Neural cell (in vitro differentiated cells): ENCODE measurements at regions not wholly inside any gene's neighbourhood (a gene's known extent, or its start where the extent isn't known, plus 50 kb on each side); places are given as distances from the start of the nearest gene placed in this dataset.

Experiments
- H2AFZ ChIP-seq: fragments of 200-600, 300-800 bp; sonication (generic), shearing (Covaris generic); 2 replicates; pipeline ENCODE4 v1.6.0; 2014; ENCODE audit warnings: low read depth, mild to moderate bottlenecking, antibody characterized with exemption, low read length, moderate library complexity
- H3F3A ChIP-seq: fragments of 200-600 bp; shearing (Covaris generic); 2 replicates; pipeline ENCODE4 v1.6.1; 2016; ENCODE audit warnings: mild to moderate bottlenecking, moderate library complexity, mixed read lengths, antibody characterized with exemption, low read length; ENCODE audit not compliant: insufficient read depth, poor library complexity, severe bottlenecking
- H3K27ac ChIP-seq: fragments of 200-600, 300-800 bp; sonication (generic), shearing (Covaris generic); 2 replicates; pipeline ENCODE4 v1.5.1; 2014; ENCODE audit warnings: mild to moderate bottlenecking, low read length, moderate library complexity
- H3K27me3 ChIP-seq: fragments of 300-800, 200-600 bp; sonication (generic), shearing (Covaris generic); 2 replicates; pipeline ENCODE4 v1.6.0; 2014; ENCODE audit warnings: mild to moderate bottlenecking, low read depth, low read length, moderate library complexity; ENCODE audit not compliant: insufficient read depth
- H3K36me3 ChIP-seq: fragments of 300-800, 200-600 bp; sonication (generic), shearing (Covaris generic); 2 replicates; pipeline ENCODE4 v1.5.1; 2014; ENCODE audit warnings: mild to moderate bottlenecking, antibody characterized with exemption, low read length, moderate library complexity; ENCODE audit not compliant: insufficient read depth
- H3K4me2 ChIP-seq: fragments of 300-800, 200-600 bp; sonication (generic), shearing (Covaris generic); 2 replicates; pipeline ENCODE4 v1.6.0; 2014; ENCODE audit warnings: mild to moderate bottlenecking, low read length
- H3K4me3 ChIP-seq: fragments of 300-800, 200-600 bp; sonication (generic), shearing (Covaris generic); 2 replicates; pipeline ENCODE4 v1.5.1; 2014; ENCODE audit warnings: mild to moderate bottlenecking, low read length, moderate library complexity
- H3K79me2 ChIP-seq: fragments of 200-600 bp; shearing (Covaris generic); replicated peaks from 2 replicates; pipeline ENCODE4 v1.6.0; 2014; ENCODE audit warnings: mild to moderate bottlenecking, low read length, moderate library complexity; ENCODE audit not compliant: insufficient read depth
- H3K9ac ChIP-seq: fragments of 300-800, 200-600 bp; sonication (generic), shearing (Covaris generic); 2 replicates; pipeline ENCODE4 v1.6.1; 2016; ENCODE audit warnings: mild to moderate bottlenecking, low read length, mixed read lengths
- H3K9me2 ChIP-seq: fragments of 200-600 bp; shearing (Covaris generic); 2 replicates; pipeline ENCODE4 v1.6.1; 2016; ENCODE audit warnings: mild to moderate bottlenecking, low read length, mixed read lengths; ENCODE audit not compliant: insufficient read depth
- H3K9me3 ChIP-seq: fragments of 200-600, 300-800 bp; sonication (generic), shearing (Covaris generic); 2 replicates; pipeline ENCODE4 v1.6.1; 2016; ENCODE audit warnings: mild to moderate bottlenecking, mixed run types, low read length, moderate library complexity, mixed read lengths
- H4K20me1 ChIP-seq: fragments of 200-600 bp; shearing (Covaris generic); 2 replicates; pipeline ENCODE4 v1.6.1; 2016; ENCODE audit warnings: mild to moderate bottlenecking, mixed run types; ENCODE audit not compliant: insufficient read depth
- CTCF ChIP-seq: fragments of 450-650 bp; IDR thresholded peaks from 2 replicates; pipeline ENCODE4 v1.5.1; 2014; ENCODE audit warnings: antibody characterized with exemption, mild to moderate bottlenecking, moderate library complexity; ENCODE audit not compliant: poor library complexity, severe bottlenecking
- EP300 ChIP-seq: fragments of 450-650 bp; conservative IDR thresholded peaks from 2 replicates; pipeline ENCODE4 v1.6.1; 2014; ENCODE audit warnings: antibody characterized with exemption, mild to moderate bottlenecking, moderate library complexity; ENCODE audit not compliant: poor library complexity, severe bottlenecking
- EZH2 ChIP-seq: fragments of 200-600, 300-800 bp; shearing (Covaris generic), sonication (generic); IDR thresholded peaks from 2 replicates; pipeline ENCODE4 v1.6.1; 2014; ENCODE audit warnings: antibody characterized with exemption, low read length, borderline replicate concordance, mild to moderate bottlenecking; ENCODE audit not compliant: insufficient read depth, poor library complexity, severe bottlenecking
- MXI1 ChIP-seq: fragments of 450-650 bp; conservative IDR thresholded peaks from 2 replicates; pipeline ENCODE4 v1.6.1; 2014; ENCODE audit warnings: antibody characterized with exemption, mild to moderate bottlenecking; ENCODE audit not compliant: poor library complexity, severe bottlenecking
- POLR2AphosphoS5 ChIP-seq: IDR thresholded peaks from 2 replicates; pipeline ENCODE4 v1.6.1; 2012
- RAD21 ChIP-seq: fragments of 450-650 bp; conservative IDR thresholded peaks from 2 replicates; pipeline ENCODE4 v1.6.1; 2014; ENCODE audit warnings: antibody characterized with exemption, mild to moderate bottlenecking, moderate library complexity
- REST ChIP-seq: IDR thresholded peaks from 2 replicates; pipeline ENCODE4 v1.6.1; 2012; ENCODE audit warnings: borderline replicate concordance
- SMC3 ChIP-seq: fragments of 450-650 bp; conservative IDR thresholded peaks from 2 replicates; pipeline ENCODE4 v1.6.1; 2014; ENCODE audit warnings: antibody characterized with exemption, mild to moderate bottlenecking, moderate library complexity; ENCODE audit not compliant: poor library complexity
- TAF1 ChIP-seq: IDR thresholded peaks from 2 replicates; pipeline ENCODE4 v1.6.1; 2012; ENCODE audit warnings: low read depth

DNA sequence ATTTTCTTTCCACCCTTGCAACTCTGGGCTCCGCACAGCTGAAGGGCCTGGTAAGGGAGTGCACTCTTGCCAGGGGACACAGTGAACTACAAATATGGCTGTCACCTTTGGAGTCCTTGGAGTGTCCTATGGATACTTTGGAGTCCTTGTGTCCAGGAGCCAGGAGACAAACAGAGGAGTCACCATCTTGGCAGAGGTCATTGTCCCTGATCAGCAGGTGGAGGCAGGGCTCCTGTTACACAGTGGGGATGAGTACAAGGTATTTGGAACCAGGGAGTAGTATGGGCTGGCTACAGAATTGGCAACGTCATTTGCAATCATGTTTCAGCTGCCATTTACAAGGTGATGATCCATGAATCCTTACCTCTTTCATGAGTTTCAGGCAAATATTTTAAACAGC lies 132.5 kb downstream of the FAM161A start:
- Histone ChIP-seq H3K79me2 (no peaks in the 10 kb centered on the region), H3F3A (no peaks in the 10 kb centered on the region), H2AFZ (no peak overlapping the region), H3K9ac (no peak overlapping the region), H4K20me1 (no peaks in the 10 kb centered on the region), H3K4me3 (no peak overlapping the region), H3K27ac (no peak overlapping the region), H3K9me3 (no peaks in the 10 kb centered on the region), H3K27me3 (no peaks in the 10 kb centered on the region), H3K4me2 (no peak overlapping the region), H3K36me3 (no peaks in the 10 kb centered on the region), H3K9me2 (no peaks in the 10 kb centered on the region)
- TF ChIP-seq EP300 (no peak), POLR2AphosphoS5 (no peak), REST (no peak), RAD21 (no peak), EZH2 (no peak)

DNA sequence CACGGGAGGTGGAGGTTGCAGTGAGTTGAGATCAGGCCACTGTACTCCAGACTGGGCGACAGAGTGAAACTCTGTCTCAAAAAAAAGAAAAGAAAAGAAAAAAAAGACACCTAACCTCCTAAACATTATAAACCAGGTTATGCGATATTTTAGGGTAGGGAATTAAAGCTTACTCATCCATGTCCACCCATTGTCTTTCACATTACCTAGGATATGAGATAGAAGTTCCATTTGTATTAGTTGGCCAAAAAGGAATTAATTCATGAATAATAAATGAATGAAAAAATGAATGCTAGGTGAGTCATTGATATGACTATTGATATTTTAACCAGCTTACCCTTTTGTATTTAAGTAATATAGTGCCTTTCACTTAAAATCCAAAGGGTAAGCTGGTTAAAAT lies 132.9 kb downstream of the FAM161A start:
- Histone ChIP-seq H4K20me1 (no peaks in the 10 kb centered on the region), H3K36me3 (no peaks in the 10 kb centered on the region), H3K27ac (no peak overlapping the region), H3K9me3 (no peaks in the 10 kb centered on the region), H3K79me2 (no peaks in the 10 kb centered on the region), H3K4me2 (no peak overlapping the region), H2AFZ (no peak overlapping the region), H3F3A (no peaks in the 10 kb centered on the region), H3K9ac (no peak overlapping the region), H3K4me3 (no peak overlapping the region), H3K9me2 (no peaks in the 10 kb centered on the region), H3K27me3 (no peaks in the 10 kb centered on the region)
- no peak for TF ChIP-seq SMC3
- no peak for TF ChIP-seq TAF1
- TF ChIP-seq EP300: no peak
- no peak for TF ChIP-seq RAD21
- TF ChIP-seq POLR2AphosphoS5: no peak
- TF ChIP-seq CTCF: no peak
- TF ChIP-seq MXI1: no peak
- TF ChIP-seq EZH2: no peak
- TF ChIP-seq REST: no peak
